GM12891 (cell line): ENCODE measurements at regions not wholly inside any gene's neighbourhood (a gene's known extent, or its start where the extent isn't known, plus 50 kb on each side); places are given as distances from the start of the nearest gene placed in this dataset.

Source experiments
- PAX5 ChIP-seq: IDR thresholded peaks from 2 replicates; pipeline ENCODE4 v1.6.1; 2011; ENCODE audit warnings: low read length, moderate library complexity, mild to moderate bottlenecking; ENCODE audit not compliant: insufficient read depth, severe bottlenecking
- POLR2A ChIP-seq: IDR thresholded peaks from 2 replicates; pipeline ENCODE4 v1.6.1; 2011; ENCODE audit warnings: low read depth, low read length, control low read depth
- POLR2AphosphoS5 ChIP-seq: IDR thresholded peaks from 2 replicates; pipeline ENCODE4 v1.6.1; 2011; ENCODE audit warnings: low read depth, low read length, control low read depth

- TF ChIP-seq PAX5 (no peak), POLR2A (peak; percentile 65), POLR2AphosphoS5 (peak; percentile 74)
These were observed 172.3 kb downstream of the S1PR1 start for GRCh38 chr1:101409102-101409501.
